Tibial nerve (tissue), 4 donors: ENCODE measurements at regions not wholly inside any gene's neighbourhood (a gene's known extent, or its start where the extent isn't known, plus 50 kb on each side); places are given as distances from the start of the nearest gene placed in this dataset.
A peak's percentile ranks its signal among the peaks of the same experiment; 100 is the strongest.

Experiments used
- DNase-seq, 2 donors: peaks; one replicate each; pipeline ENCODE4 v3.0.0-alpha.2; 2019; ENCODE audit warnings: low spot score in 2 of 2
- H3K27ac ChIP-seq, 4 donors: fragments of 200-600 bp; sonication (generic) in 3 of 4; one replicate each; pipeline ENCODE4 v1.5.1; 2017 to 2019; ENCODE audit warnings: mild to moderate bottlenecking in 1 of 4
- H3K27me3 ChIP-seq, 2 donors: fragments of 200-600 bp; sonication (generic) in 1 of 2; one replicate each; pipeline versions ENCODE4 v1.5.1 to v1.6.0; 2017 to 2019
- H3K36me3 ChIP-seq, 3 donors: fragments of 200-600 bp; sonication (generic); one replicate each; pipeline ENCODE4 v1.5.1; 2018 to 2019
- H3K4me1 ChIP-seq, 4 donors: fragments of 200-600 bp; sonication (generic) in 3 of 4; one replicate each; pipeline ENCODE4 v1.5.1; 2017 to 2019
- H3K4me3 ChIP-seq, 4 donors: fragments of 200-600 bp; sonication (generic) in 3 of 4; one replicate each; pipeline ENCODE4 v1.5.1; 2017 to 2019; ENCODE audit warnings: mild to moderate bottlenecking in 1 of 4, moderate library complexity in 1 of 4
- H3K9me3 ChIP-seq, 4 donors: fragments of 200-600 bp; sonication (generic) in 3 of 4; one replicate each; pipeline ENCODE4 v1.5.1; 2017 to 2019
- CTCF ChIP-seq, 5 experiments: fragments of 200-600 bp in 3 of 5; fragments of 450-650 bp in 2 of 5; sonication (generic) in 3 of 5; IDR thresholded peaks; one replicate each; pipeline ENCODE4 v1.5.1; 2016 to 2019; ENCODE audit warnings: antibody characterized with exemption in 5 of 5, mild to moderate bottlenecking in 3 of 5, moderate library complexity in 2 of 5
- EP300 ChIP-seq, 2 donors: sonication (generic); formaldehyde crosslinking; IDR thresholded peaks; one replicate each; pipeline ENCODE4 v1.6.1; 2017; ENCODE audit warnings: antibody characterized with exemption in 2 of 2, mild to moderate bottlenecking in 1 of 2
- POLR2A ChIP-seq, 2 donors: fragments of 450-650 bp; IDR thresholded peaks; one replicate each; pipeline ENCODE4 v1.6.1; 2017; ENCODE audit warnings: antibody characterized with exemption in 2 of 2, mild to moderate bottlenecking in 2 of 2, moderate library complexity in 2 of 2
- WGBS, 2 donors: methylation state at CpG; one replicate each; pipeline ENCODE4 v1.1.5; 2018; 5-methylcytosine and 5-hydroxymethylcytosine counted together

- Histone ChIP-seq H3K9me3 (no peaks in the 10 kb centered on the region), H3K4me3 (no peak overlapping the region), H3K27me3 (no peaks in the 10 kb centered on the region), H3K4me1 (no peaks in the 10 kb centered on the region), H3K27ac (no peak overlapping the region), H3K36me3 (no peaks in the 10 kb centered on the region)
- no peak for TF ChIP-seq EP300 (IDR thresholded peaks at IDR 0.05)
- TF ChIP-seq CTCF (IDR thresholded peaks at IDR 0.05) = no peak
- no peak for TF ChIP-seq POLR2A (IDR thresholded peaks at IDR 0.05)
- DNase-seq = no peak
- 84 to 86% methylated on average over 4 of the region's 4 CpGs for WGBS, 2 donors
These were observed 620.0 kb upstream of the SEL1L start for GRCh38 chr14:82153689-82154088.

GRCh38 chr14:82159624-82160023 is 626.0 kb upstream of the SEL1L start:
- TF ChIP-seq CTCF (IDR thresholded peaks at IDR 0.05) = no peak
- TF ChIP-seq POLR2A (IDR thresholded peaks at IDR 0.05) = no peak
- no peak for DNase-seq
- 94 to 100% methylated on average over 3 of the region's 3 CpGs for WGBS, 2 donors
- Histone ChIP-seq H3K4me1 (no peaks in the 10 kb centered on the region), H3K27me3 (no peaks in the 10 kb centered on the region), H3K27ac (no peak overlapping the region), H3K4me3 (no peak overlapping the region), H3K9me3 (peaks cover 0 to 4% (median 0%) of the 10 kb centered on the region in 4 donors), H3K36me3 (no peaks in the 10 kb centered on the region)

GRCh38 chr14:82180139-82180538 is 646.5 kb upstream of the SEL1L start:
- no peak for DNase-seq
- WGBS, 2 donors = 73 to 86% methylated on average over 2 of the region's 2 CpGs
- no peak for TF ChIP-seq POLR2A (IDR thresholded peaks at IDR 0.05)
- TF ChIP-seq EP300 (IDR thresholded peaks at IDR 0.05) = no peak
- TF ChIP-seq CTCF (IDR thresholded peaks at IDR 0.05) = no peak
- H3K4me3 ChIP-seq = no peak overlapping the region
- no peaks in the 10 kb centered on the region for H3K4me1 ChIP-seq
- no peaks in the 10 kb centered on the region for H3K36me3 ChIP-seq
- no peaks in the 10 kb centered on the region for H3K27me3 ChIP-seq
- H3K27ac ChIP-seq = no peak overlapping the region
- H3K9me3 ChIP-seq = peaks cover 0 to 5% (median 0%) of the 10 kb centered on the region in 4 donors

GRCh38 chr14:82182646-82183045 is 649.0 kb upstream of the SEL1L start:
- Histone ChIP-seq H3K4me3 (no peak overlapping the region), H3K4me1 (no peaks in the 10 kb centered on the region), H3K36me3 (no peaks in the 10 kb centered on the region), H3K27me3 (no peaks in the 10 kb centered on the region), H3K9me3 (peaks cover 0 to 13% (median 0%) of the 10 kb centered on the region in 4 donors), H3K27ac (no peak overlapping the region)
- DNase-seq = no peak
- no peak for TF ChIP-seq POLR2A (IDR thresholded peaks at IDR 0.05)
- TF ChIP-seq CTCF (IDR thresholded peaks at IDR 0.05) = no peak
- TF ChIP-seq EP300 (IDR thresholded peaks at IDR 0.05) = no peak

- no peak for DNase-seq
- no peak overlapping the region for H3K4me3 ChIP-seq
- H3K4me1 ChIP-seq = peaks cover 0 to 6% (median 0%) of the 10 kb centered on the region in 4 donors
- H3K27ac ChIP-seq = peak overlapping the region in 1 of 4 donors; percentile 17
- no peaks in the 10 kb centered on the region for H3K36me3 ChIP-seq
- 20 to 24% methylated on average over 3 of the region's 3 CpGs for WGBS, 2 donors
- no peak for TF ChIP-seq CTCF (IDR thresholded peaks at IDR 0.05)
- TF ChIP-seq EP300 (IDR thresholded peaks at IDR 0.05) = no peak
- TF ChIP-seq POLR2A (IDR thresholded peaks at IDR 0.05) = no peak
- peaks cover 0 to 31% (median 3%) of the 10 kb centered on the region in 4 donors for H3K9me3 ChIP-seq
- H3K27me3 ChIP-seq = no peaks in the 10 kb centered on the region
These were observed 657.1 kb upstream of the SEL1L start for GRCh38 chr14:82190742-82191141.
